Gastroesophageal sphincter (tissue), 3 donors: ENCODE measurements at regions not wholly inside any gene's neighbourhood (a gene's known extent, or its start where the extent isn't known, plus 50 kb on each side); places are given as distances from the start of the nearest gene placed in this dataset.

Experiments
- POLR2A ChIP-seq, 2 donors: fragments of 450-650 bp; IDR thresholded peaks; one replicate each; pipeline ENCODE4 v1.6.1; 2017; ENCODE audit warnings: antibody characterized with exemption in 2 of 2, mild to moderate bottlenecking in 2 of 2, moderate library complexity in 1 of 2
- POLR2AphosphoS5 ChIP-seq: sonication (generic); formaldehyde crosslinking; IDR thresholded peaks from one replicate; pipeline ENCODE4 v1.6.1; 2017; ENCODE audit warnings: antibody characterized with exemption
- TF ChIP-seq, protein P1 (sequence below), 4 experiments: fragments of 200-600 bp in 2 of 4; fragments of 450-650 bp in 2 of 4; sonication (generic) in 1 of 4; IDR thresholded peaks; one replicate each; pipeline ENCODE4 v1.5.1; 2017 to 2019; ENCODE audit warnings: antibody characterized with exemption in 4 of 4, mild to moderate bottlenecking in 2 of 4, moderate library complexity in 2 of 4

GRCh38 chr18:6479699-6480098 lies 65.0 kb upstream of the L3MBTL4 start:
- TF ChIP-seq POLR2A (IDR thresholded peaks at IDR 0.05) (no peak), POLR2AphosphoS5 (no peak)
- TF ChIP-seq, protein P1, sequence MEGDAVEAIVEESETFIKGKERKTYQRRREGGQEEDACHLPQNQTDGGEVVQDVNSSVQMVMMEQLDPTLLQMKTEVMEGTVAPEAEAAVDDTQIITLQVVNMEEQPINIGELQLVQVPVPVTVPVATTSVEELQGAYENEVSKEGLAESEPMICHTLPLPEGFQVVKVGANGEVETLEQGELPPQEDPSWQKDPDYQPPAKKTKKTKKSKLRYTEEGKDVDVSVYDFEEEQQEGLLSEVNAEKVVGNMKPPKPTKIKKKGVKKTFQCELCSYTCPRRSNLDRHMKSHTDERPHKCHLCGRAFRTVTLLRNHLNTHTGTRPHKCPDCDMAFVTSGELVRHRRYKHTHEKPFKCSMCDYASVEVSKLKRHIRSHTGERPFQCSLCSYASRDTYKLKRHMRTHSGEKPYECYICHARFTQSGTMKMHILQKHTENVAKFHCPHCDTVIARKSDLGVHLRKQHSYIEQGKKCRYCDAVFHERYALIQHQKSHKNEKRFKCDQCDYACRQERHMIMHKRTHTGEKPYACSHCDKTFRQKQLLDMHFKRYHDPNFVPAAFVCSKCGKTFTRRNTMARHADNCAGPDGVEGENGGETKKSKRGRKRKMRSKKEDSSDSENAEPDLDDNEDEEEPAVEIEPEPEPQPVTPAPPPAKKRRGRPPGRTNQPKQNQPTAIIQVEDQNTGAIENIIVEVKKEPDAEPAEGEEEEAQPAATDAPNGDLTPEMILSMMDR (IDR thresholded peaks at IDR 0.05) = no peak
